Epithelial cell of esophagus (primary cell): ENCODE measurements at regions not wholly inside any gene's neighbourhood (a gene's known extent, or its start where the extent isn't known, plus 50 kb on each side); places are given as distances from the start of the nearest gene placed in this dataset.

ENCODE experiments used
- DNase-seq: peaks from one replicate; pipeline ENCODE4 v3.0.0; 2010; ENCODE audit warnings: low read depth
- H3K4me3 ChIP-seq: 2 replicates; pipeline ENCODE4 v1.5.1; 2011; ENCODE audit warnings: mild to moderate bottlenecking, low read length, control low read depth
- TF ChIP-seq, protein P1 (sequence below): IDR thresholded peaks from 2 replicates; pipeline ENCODE4 v1.5.1; 2011; ENCODE audit warnings: low read depth, mild to moderate bottlenecking, low read length, control low read depth, inconsistent platforms; ENCODE audit not compliant: insufficient read depth; ENCODE audit errors: missing control alignments

DNA sequence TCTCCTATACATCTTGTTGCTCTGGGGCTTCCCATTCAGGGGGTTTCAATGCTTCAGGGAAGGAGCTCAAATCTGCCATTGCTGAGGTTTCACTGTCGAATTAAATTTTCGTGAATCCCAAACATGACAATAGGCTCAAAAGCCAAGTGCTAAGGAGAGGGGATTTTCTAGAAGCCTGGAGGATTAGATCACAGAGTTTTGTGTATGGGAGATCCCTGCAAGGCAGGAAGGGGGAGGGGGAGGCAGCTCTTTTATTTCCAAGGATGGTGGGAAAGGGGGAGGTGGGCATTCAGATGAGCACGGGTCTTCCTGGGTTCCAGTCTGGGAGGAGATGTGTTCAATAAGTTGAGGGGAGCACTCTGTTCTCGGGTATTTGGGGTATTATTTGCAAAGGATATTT lies 69.9 kb upstream of the DLG1 start:
- TF ChIP-seq, protein P1, sequence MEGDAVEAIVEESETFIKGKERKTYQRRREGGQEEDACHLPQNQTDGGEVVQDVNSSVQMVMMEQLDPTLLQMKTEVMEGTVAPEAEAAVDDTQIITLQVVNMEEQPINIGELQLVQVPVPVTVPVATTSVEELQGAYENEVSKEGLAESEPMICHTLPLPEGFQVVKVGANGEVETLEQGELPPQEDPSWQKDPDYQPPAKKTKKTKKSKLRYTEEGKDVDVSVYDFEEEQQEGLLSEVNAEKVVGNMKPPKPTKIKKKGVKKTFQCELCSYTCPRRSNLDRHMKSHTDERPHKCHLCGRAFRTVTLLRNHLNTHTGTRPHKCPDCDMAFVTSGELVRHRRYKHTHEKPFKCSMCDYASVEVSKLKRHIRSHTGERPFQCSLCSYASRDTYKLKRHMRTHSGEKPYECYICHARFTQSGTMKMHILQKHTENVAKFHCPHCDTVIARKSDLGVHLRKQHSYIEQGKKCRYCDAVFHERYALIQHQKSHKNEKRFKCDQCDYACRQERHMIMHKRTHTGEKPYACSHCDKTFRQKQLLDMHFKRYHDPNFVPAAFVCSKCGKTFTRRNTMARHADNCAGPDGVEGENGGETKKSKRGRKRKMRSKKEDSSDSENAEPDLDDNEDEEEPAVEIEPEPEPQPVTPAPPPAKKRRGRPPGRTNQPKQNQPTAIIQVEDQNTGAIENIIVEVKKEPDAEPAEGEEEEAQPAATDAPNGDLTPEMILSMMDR, result no peak
- no peak overlapping the region for H3K4me3 ChIP-seq
- DNase-seq, result no peak

GRCh38 chr3:197367081-197367780 lies 68.8 kb upstream of the DLG1 start:
- TF ChIP-seq, protein P1, result no peak
- no peak overlapping the region for H3K4me3 ChIP-seq
- peak; percentile 94 for DNase-seq

- no peak overlapping the region for H3K4me3 ChIP-seq
- TF ChIP-seq, protein P1, result no peak
- DNase-seq, result peak; percentile 81
These were observed 68.1 kb upstream of the DLG1 start for GRCh38 chr3:197366301-197367044.

- no peak overlapping the region for H3K4me3 ChIP-seq
- TF ChIP-seq, protein P1, result no peak
- DNase-seq, result peak; percentile 35
These were observed 67.2 kb upstream of the DLG1 start for GRCh38 chr3:197365586-197365985.

DNA sequence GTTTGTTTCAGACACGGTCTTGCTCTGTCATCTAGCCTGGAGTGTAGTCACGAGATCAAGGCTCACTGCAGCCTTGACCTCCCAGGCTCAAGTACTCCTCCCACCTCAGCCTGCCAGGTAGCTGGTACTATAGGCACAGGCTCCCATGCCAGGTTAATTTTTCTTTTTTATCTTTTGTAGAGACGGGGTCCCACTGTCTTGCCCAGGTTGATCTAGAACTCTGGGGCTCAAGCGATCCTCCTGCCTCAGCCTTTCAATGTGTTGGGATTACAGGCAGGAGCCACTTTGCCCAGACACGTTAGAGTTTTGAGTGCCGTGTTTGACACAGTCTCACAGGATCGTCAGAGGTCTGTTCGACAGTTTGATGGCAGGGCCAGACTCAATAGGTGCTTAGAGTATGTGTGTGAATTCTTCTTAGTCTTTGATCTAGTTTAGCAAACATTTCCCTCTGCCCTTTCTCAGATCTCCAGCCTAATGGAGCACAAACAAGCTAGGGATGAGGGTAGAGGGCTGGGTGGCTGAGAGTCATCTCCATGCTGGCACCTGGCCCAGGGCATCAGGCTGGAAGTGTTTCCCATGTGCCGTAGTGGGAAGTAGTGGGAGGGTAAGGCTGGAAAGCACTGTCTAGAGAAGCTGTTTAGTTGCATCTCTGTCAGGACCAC lies 66.1 kb upstream of the DLG1 start:
- TF ChIP-seq, protein P1, result no peak
- DNase-seq, result peak; percentile 72
- no peak overlapping the region for H3K4me3 ChIP-seq

- no peak overlapping the region for H3K4me3 ChIP-seq
- TF ChIP-seq, protein P1, result no peak
- DNase-seq, result no peak
These were observed 65.4 kb upstream of the DLG1 start for GRCh38 chr3:197363553-197364409.
